HCT116 (cell line): ENCODE measurements at regions not wholly inside any gene's neighbourhood (a gene's known extent, or its start where the extent isn't known, plus 50 kb on each side); places are given as distances from the start of the nearest gene placed in this dataset.

Experiments used
- ATAC-seq: fragments of 200-7000 bp; cut with Tn5 transposase; 2 replicates; pipeline ENCODE4 v1.9.1; 2020; ENCODE audit warnings: mild to moderate bottlenecking, moderate library complexity
- BruUV-seq: library from RNA; stranded (reverse); fragments of 400-500 nt; replicated peaks from 2 replicates; lab custom pipeline; 2021; lab: Mats Ljungman, UMichigan
- CTCF ChIA-PET: fragments of 300-600 bp; sonication (Branson Sonifier 250); formaldehyde crosslinking; loops from one replicate; lab custom pipeline; 2021; ENCODE audit warnings: antibody characterized with exemption; lab: Charles Lee
- POLR2A ChIA-PET: fragments of 300-600, 350-600 bp; sonication (Branson Sonifier 250); formaldehyde crosslinking; loops from one replicate; lab custom pipeline; 2021; ENCODE audit warnings: antibody characterized with exemption; lab: Charles Lee
- RAD21 ChIA-PET, 2 experiments: fragments of 300-600 bp; sonication (Branson Sonifier 250); formaldehyde crosslinking; loops; one replicate each; lab custom pipeline; 2023; ENCODE audit warnings: low total read pairs in 2 of 2; ENCODE audit not compliant: uncharacterized antibody in 2 of 2, unreplicated experiment in 2 of 2, low non-redundant PET in 1 of 2; lab: Charles Lee
- DNase-seq: peaks from one replicate; pipeline ENCODE4 v3.0.0-alpha.2; 2010; ENCODE audit warnings: low read depth, low spot score
- H2AFZ ChIP-seq: fragments of 200-600 bp; shearing (Covaris generic), sonication (generic); 2 replicates; pipeline ENCODE4 v1.6.1; 2017; ENCODE audit warnings: low read depth, mixed run types, mixed read lengths, antibody characterized with exemption, low read length; ENCODE audit not compliant: poor library complexity, severe bottlenecking
- H3K27ac ChIP-seq: 2 replicates; pipeline ENCODE4 v1.5.1; 2012; ENCODE audit warnings: low read depth, low read length
- H3K27me3 ChIP-seq: fragments of 200-600 bp; sonication (generic); 2 replicates; pipeline ENCODE4 v1.6.1; 2016; ENCODE audit warnings: mixed run types, low read length, mixed read lengths; ENCODE audit not compliant: insufficient read depth
- H3K36me3 ChIP-seq, 2 experiments: fragments of 200-500 bp in 1 of 2; fragments of 200-600 bp in 1 of 2; sonication (Bioruptor generic) in 1 of 2; sonication (generic) in 1 of 2; 2 replicates each; pipeline versions ENCODE4 v1.5.1 to v1.6.1; 2014 to 2016; ENCODE audit warnings: low read length in 2 of 2, inconsistent platforms in 1 of 2, mixed read lengths in 1 of 2, mixed run types in 1 of 2; ENCODE audit not compliant: insufficient read depth in 2 of 2, control insufficient read depth in 1 of 2
- H3K4me1 ChIP-seq, 2 experiments: fragments of 200-600 bp in 1 of 2; sonication (generic) in 1 of 2; 2 replicates each; pipeline versions ENCODE4 v1.5.1 to v1.6.1; 2012 to 2017; ENCODE audit warnings: low read length in 2 of 2, inconsistent platforms in 1 of 2, mild to moderate bottlenecking in 1 of 2, mixed read lengths in 1 of 2, mixed run types in 1 of 2, moderate library complexity in 1 of 2; ENCODE audit not compliant: insufficient read depth in 2 of 2, control insufficient read depth in 1 of 2
- H3K4me2 ChIP-seq: fragments of 200-600 bp; sonication (generic); 2 replicates; pipeline ENCODE4 v1.6.1; 2017; ENCODE audit warnings: mixed run types, low read length, mixed read lengths
- H3K4me3 ChIP-seq, 2 experiments: fragments of 200-600 bp in 1 of 2; sonication (generic) in 1 of 2; replicated peaks in 1 of 2; 2 replicates each; pipeline ENCODE4 v1.5.1; 2011 to 2016; ENCODE audit warnings: low read length in 2 of 2, control low read depth in 1 of 2, low read depth in 1 of 2, mild to moderate bottlenecking in 1 of 2, mixed read lengths in 1 of 2, mixed run types in 1 of 2
- H3K79me2 ChIP-seq: fragments of 200-600 bp; sonication (generic); 2 replicates; pipeline ENCODE4 v1.6.1; 2017; ENCODE audit warnings: mild to moderate bottlenecking, mixed run types, low read length, moderate library complexity, mixed read lengths; ENCODE audit not compliant: insufficient read depth
- H3K9ac ChIP-seq: fragments of 200-600 bp; sonication (generic); 2 replicates; pipeline ENCODE4 v1.6.1; 2016; ENCODE audit warnings: low read length, mixed read lengths
- H3K9me2 ChIP-seq: fragments of 200-600 bp; sonication (generic), shearing (Covaris generic); 2 replicates; pipeline ENCODE4 v1.6.1; 2017; ENCODE audit warnings: mixed run types, mild to moderate bottlenecking, moderate library complexity; ENCODE audit not compliant: insufficient read depth
- H3K9me3 ChIP-seq, 2 experiments: fragments of 200-500 bp in 1 of 2; fragments of 200-600 bp in 1 of 2; sonication (Bioruptor generic) in 1 of 2; sonication (generic) in 1 of 2; 2 replicates each; pipeline ENCODE4 v1.6.1; 2014 to 2017; ENCODE audit warnings: low read length in 2 of 2, mixed read lengths in 2 of 2, inconsistent platforms in 1 of 2, low read depth in 1 of 2, mild to moderate bottlenecking in 1 of 2, mixed run types in 1 of 2, moderate library complexity in 1 of 2; ENCODE audit not compliant: control insufficient read depth in 1 of 2, insufficient read depth in 1 of 2
- H4K20me1 ChIP-seq: fragments of 200-600 bp; sonication (generic), shearing (Covaris generic); 2 replicates; pipeline ENCODE4 v1.6.1; 2017; ENCODE audit warnings: mixed run types, mild to moderate bottlenecking, moderate library complexity; ENCODE audit not compliant: insufficient read depth
- CBX3 ChIP-seq: IDR thresholded peaks from 2 replicates; pipeline ENCODE4 v1.6.1; 2012; ENCODE audit warnings: low read depth
- CEBPB ChIP-seq: IDR thresholded peaks from 2 replicates; pipeline ENCODE4 v1.6.1; 2012; ENCODE audit warnings: low read depth
- FOSL1 ChIP-seq: IDR thresholded peaks from 2 replicates; pipeline ENCODE4 v1.6.1; 2012; ENCODE audit warnings: low read depth
- RAD21 ChIP-seq: IDR thresholded peaks from 2 replicates; pipeline ENCODE4 v1.6.1; 2012; ENCODE audit warnings: low read depth, mild to moderate bottlenecking
- REST ChIP-seq: IDR thresholded peaks from 2 replicates; pipeline ENCODE4 v1.6.1; 2012; ENCODE audit warnings: low read depth
- SIN3A ChIP-seq: IDR thresholded peaks from 2 replicates; pipeline ENCODE4 v1.6.1; 2012; ENCODE audit warnings: low read depth
- SP1 ChIP-seq: IDR thresholded peaks from 2 replicates; pipeline ENCODE4 v1.6.1; 2012; ENCODE audit warnings: low read depth
- SRF ChIP-seq: IDR thresholded peaks from 2 replicates; pipeline ENCODE4 v1.6.1; 2012; ENCODE audit warnings: low read depth
- YY1 ChIP-seq: IDR thresholded peaks from 2 replicates; pipeline ENCODE4 v1.6.1; 2011; ENCODE audit warnings: low read length, low read depth, moderate library complexity, mild to moderate bottlenecking; ENCODE audit not compliant: insufficient replicate concordance; ENCODE audit errors: extremely low read depth
- intact Hi-C: fragments of 100-400 bp; cut with micrococcal nuclease; formaldehyde crosslinking; loops from 2 replicates; pipeline ENCODE4 v1.10.0; 2022
- TF ChIP-seq, protein P1 (sequence below), 3 experiments: fragments of 200-600 bp in 1 of 3; sonication (generic) in 1 of 3; IDR thresholded peaks in 2 of 3; conservative IDR thresholded peaks in 1 of 3; 2 replicates each; pipeline ENCODE4 v1.5.1; 2012 to 2017; ENCODE audit warnings: low read depth in 2 of 3, low read length in 2 of 3, antibody characterized with exemption in 1 of 3, borderline replicate concordance in 1 of 3, control low read depth in 1 of 3, mild to moderate bottlenecking in 1 of 3, mixed read lengths in 1 of 3, mixed run types in 1 of 3, moderate library complexity in 1 of 3; ENCODE audit not compliant: insufficient read depth in 1 of 3

DNA sequence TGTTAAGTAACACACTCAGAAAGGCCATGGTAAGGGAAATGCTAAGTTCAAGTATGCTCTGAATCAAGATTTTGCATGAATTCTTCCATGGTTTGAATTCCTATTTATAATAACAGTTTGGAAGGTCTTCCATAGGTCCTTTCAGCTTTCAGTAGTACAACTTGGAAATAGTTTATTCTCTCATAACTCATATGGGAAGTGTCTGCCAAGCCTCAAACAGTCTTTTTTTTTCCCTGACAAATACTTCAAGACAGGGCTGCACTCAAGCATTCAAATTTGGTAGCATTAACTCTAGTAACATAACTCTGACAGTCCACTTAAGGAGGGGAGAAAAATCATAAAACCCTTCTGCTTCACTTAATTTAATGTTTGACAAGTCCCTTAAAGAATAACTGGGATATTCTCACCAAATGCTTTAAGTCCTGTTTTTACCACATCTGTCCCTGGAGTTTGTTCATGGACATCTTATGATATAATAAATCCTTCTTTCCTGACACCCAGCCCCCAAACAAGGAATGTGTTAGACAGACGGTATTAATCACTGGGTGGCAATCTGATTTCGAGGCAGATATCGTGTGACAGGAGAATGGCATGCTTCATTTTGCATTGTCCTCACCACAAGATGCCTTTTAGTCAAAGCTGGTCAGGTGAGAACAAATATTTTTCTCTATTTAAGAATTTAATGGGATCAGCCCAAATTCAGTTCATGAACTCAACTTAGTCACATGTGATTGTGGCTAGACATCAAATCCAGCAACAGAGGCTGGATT is 165.7 kb downstream of the BMP4 start:
- ATAC-seq (no peak), DNase-seq (no peak)
- H4K20me1 ChIP-seq: no peaks in the 10 kb centered on the region
- intact Hi-C loops: no loop called here
- H3K4me1 ChIP-seq: peaks cover 0 to 8% of the 10 kb centered on the region in 2 experiments; a peak in 1 of 4 replicates
- no peaks in the 10 kb centered on the region for H3K9me2 ChIP-seq
- H2AFZ ChIP-seq: no peak overlapping the region
- H3K4me2 ChIP-seq: no peak overlapping the region
- H3K9me3 ChIP-seq: no peaks in the 10 kb centered on the region
- H3K79me2 ChIP-seq: no peaks in the 10 kb centered on the region
- BruUV-seq: no TSS peak
- no peaks in the 10 kb centered on the region for H3K27me3 ChIP-seq
- no peaks in the 10 kb centered on the region for H3K36me3 ChIP-seq
- ChIA-PET RAD21 (no interaction called here), POLR2A (no interaction called here), CTCF (no interaction called here)
- no peak overlapping the region for H3K9ac ChIP-seq
- no peak for TF ChIP-seq CEBPB
- no peak for TF ChIP-seq REST
- no peak for TF ChIP-seq RAD21
- TF ChIP-seq FOSL1: no peak
- TF ChIP-seq CBX3: no peak
- TF ChIP-seq SP1: no peak
- no peak overlapping the region for H3K27ac ChIP-seq
- H3K4me3 ChIP-seq: no peak overlapping the region

GRCh38 chr14:53788566-53788965 is 168.1 kb downstream of the BMP4 start:
- ChIA-PET POLR2A (no interaction called here), CTCF (no interaction called here), RAD21 (no interaction called here)
- Histone ChIP-seq H3K4me1 (0 out of 4 replicates have a peak, but pooled peaks cover 0 to 2% of the 10 kb centered on the region in 2 experiments), H3K4me3 (no peak overlapping the region), H3K4me2 (no peak overlapping the region), H3K79me2 (no peaks in the 10 kb centered on the region), H3K9me3 (no peaks in the 10 kb centered on the region), H4K20me1 (no peaks in the 10 kb centered on the region), H2AFZ (no peak overlapping the region), H3K9me2 (no peaks in the 10 kb centered on the region), H3K27ac (no peak overlapping the region), H3K9ac (no peak overlapping the region), H3K36me3 (no peaks in the 10 kb centered on the region), H3K27me3 (no peaks in the 10 kb centered on the region)
- DNase-seq: no peak
- ATAC-seq: no peak
- intact Hi-C loops: no loop called here
- BruUV-seq: no TSS peak
- TF ChIP-seq REST (no peak), YY1 (no peak), SRF (no peak), SIN3A (no peak)
- TF ChIP-seq, protein P1, sequence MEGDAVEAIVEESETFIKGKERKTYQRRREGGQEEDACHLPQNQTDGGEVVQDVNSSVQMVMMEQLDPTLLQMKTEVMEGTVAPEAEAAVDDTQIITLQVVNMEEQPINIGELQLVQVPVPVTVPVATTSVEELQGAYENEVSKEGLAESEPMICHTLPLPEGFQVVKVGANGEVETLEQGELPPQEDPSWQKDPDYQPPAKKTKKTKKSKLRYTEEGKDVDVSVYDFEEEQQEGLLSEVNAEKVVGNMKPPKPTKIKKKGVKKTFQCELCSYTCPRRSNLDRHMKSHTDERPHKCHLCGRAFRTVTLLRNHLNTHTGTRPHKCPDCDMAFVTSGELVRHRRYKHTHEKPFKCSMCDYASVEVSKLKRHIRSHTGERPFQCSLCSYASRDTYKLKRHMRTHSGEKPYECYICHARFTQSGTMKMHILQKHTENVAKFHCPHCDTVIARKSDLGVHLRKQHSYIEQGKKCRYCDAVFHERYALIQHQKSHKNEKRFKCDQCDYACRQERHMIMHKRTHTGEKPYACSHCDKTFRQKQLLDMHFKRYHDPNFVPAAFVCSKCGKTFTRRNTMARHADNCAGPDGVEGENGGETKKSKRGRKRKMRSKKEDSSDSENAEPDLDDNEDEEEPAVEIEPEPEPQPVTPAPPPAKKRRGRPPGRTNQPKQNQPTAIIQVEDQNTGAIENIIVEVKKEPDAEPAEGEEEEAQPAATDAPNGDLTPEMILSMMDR (IDR thresholded peaks at IDR 0.05 in 2 of 3, conservative IDR thresholded peaks at IDR 0.05 in 1 of 3; ENCODE audit: borderline replicate concordance in 1 of 3, insufficient read depth in 1 of 3, low read depth in 2 of 3, low read length in 2 of 3): no peak
